H1 (cell line): ENCODE measurements at regions not wholly inside any gene's neighbourhood (a gene's known extent, or its start where the extent isn't known, plus 50 kb on each side); places are given as distances from the start of the nearest gene placed in this dataset.

Source experiments
- ASH2L ChIP-seq: fragments of 200-600, 300-600 bp; sonication (generic); IDR thresholded peaks from one replicate; pipeline ENCODE4 v1.7.1; 2017; ENCODE audit warnings: low read length
- ATF2 ChIP-seq: IDR thresholded peaks from 2 replicates; pipeline ENCODE4 v1.6.1; 2012; ENCODE audit warnings: low read length, inconsistent platforms
- CHD7 ChIP-seq: fragments of 300-600 bp; sonication (generic); IDR thresholded peaks from 2 replicates; pipeline ENCODE4 v1.7.1; 2012; ENCODE audit warnings: low read length, moderate library complexity, mild to moderate bottlenecking, inconsistent platforms; ENCODE audit not compliant: insufficient replicate concordance
- FOSL1 ChIP-seq: IDR thresholded peaks from 2 replicates; pipeline ENCODE4 v1.6.1; 2011; ENCODE audit warnings: mild to moderate bottlenecking, low read depth, low read length, moderate library complexity; ENCODE audit not compliant: insufficient read depth
- RFX5 ChIP-seq: IDR thresholded peaks from 2 replicates; pipeline ENCODE4 v1.6.1; 2011; ENCODE audit warnings: low read depth, low read length, improper control_type of control experiment, borderline replicate concordance
- RNF2 ChIP-seq: fragments of 200-900, 300-1000 bp; sonication (generic); IDR thresholded peaks from 2 replicates; pipeline ENCODE4 v1.7.1; 2016; ENCODE audit warnings: borderline replicate concordance, low read depth, mild to moderate bottlenecking, antibody characterized with exemption, low read length; ENCODE audit not compliant: poor library complexity, severe bottlenecking; ENCODE audit errors: missing control alignments
- SIN3A ChIP-seq, 2 experiments: IDR thresholded peaks in 1 of 2; conservative IDR thresholded peaks in 1 of 2; 2 replicates each; pipeline ENCODE4 v1.6.1; 2011 to 2012; ENCODE audit warnings: low read length in 2 of 2, improper control_type of control experiment in 1 of 2, low read depth in 1 of 2, mild to moderate bottlenecking in 1 of 2
- SP1 ChIP-seq: IDR thresholded peaks from 2 replicates; pipeline ENCODE4 v1.6.1; 2011; ENCODE audit warnings: low read depth, low read length
- SP4 ChIP-seq: IDR thresholded peaks from 2 replicates; pipeline ENCODE4 v1.6.1; 2012; ENCODE audit warnings: low read length, inconsistent platforms

- no peak for TF ChIP-seq CHD7
- TF ChIP-seq FOSL1: no peak
- TF ChIP-seq ASH2L: no peak
- TF ChIP-seq ATF2: no peak
- TF ChIP-seq SP4: no peak
- TF ChIP-seq RFX5: no peak
- TF ChIP-seq SIN3A (conservative IDR thresholded peaks at IDR 0.05 in 1 of 2, IDR thresholded peaks at IDR 0.05 in 1 of 2; ENCODE audit: low read depth in 1 of 2, low read length in 2 of 2): no peak
- no peak for TF ChIP-seq RNF2
- no peak for TF ChIP-seq SP1
These were observed 108.0 kb upstream of the MDM1 start (continued) for GRCh38 chr12:68440068-68440581.
